ENCODE measurements at regions not wholly inside any gene's neighbourhood (a gene's known extent, or its start where the extent isn't known, plus 50 kb on each side); places are given as distances from the start of the nearest gene placed in this dataset.

DNA sequence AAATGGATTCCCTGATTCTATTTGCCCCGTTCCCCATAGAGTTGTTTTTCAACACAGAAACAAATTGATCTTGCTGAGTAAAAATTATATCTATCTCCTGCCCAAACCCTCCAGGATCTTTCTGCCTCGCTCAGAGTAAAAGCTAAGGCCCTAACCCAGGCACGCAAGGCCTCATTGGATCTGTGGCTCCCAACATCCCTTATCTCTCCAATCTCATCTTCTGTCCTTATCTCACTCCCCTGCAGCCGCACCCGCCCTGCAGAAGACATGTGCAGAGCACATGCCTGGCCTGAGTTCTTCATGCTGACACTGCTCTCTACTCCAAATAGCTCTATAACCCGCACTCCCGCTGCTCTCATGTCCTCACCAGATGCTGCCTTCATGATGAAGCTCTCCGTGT lies 543.8 kb upstream of the ZFP42 start:
- no peak overlapping the region for H3K4me3 ChIP-seq
- no peaks in the 10 kb centered on the region for H3K36me3 ChIP-seq
- H3K27ac ChIP-seq: no peak overlapping the region
- no peaks in the 10 kb centered on the region for H3K4me1 ChIP-seq (replicated peaks)
- no peaks in the 10 kb centered on the region for H3K27me3 ChIP-seq (replicated peaks)
- no peaks in the 10 kb centered on the region for H3K9me3 ChIP-seq (replicated peaks)
- DNase-seq (ENCODE audit: low read depth in 1 of 2, low spot score in 2 of 2): no peak

DNA sequence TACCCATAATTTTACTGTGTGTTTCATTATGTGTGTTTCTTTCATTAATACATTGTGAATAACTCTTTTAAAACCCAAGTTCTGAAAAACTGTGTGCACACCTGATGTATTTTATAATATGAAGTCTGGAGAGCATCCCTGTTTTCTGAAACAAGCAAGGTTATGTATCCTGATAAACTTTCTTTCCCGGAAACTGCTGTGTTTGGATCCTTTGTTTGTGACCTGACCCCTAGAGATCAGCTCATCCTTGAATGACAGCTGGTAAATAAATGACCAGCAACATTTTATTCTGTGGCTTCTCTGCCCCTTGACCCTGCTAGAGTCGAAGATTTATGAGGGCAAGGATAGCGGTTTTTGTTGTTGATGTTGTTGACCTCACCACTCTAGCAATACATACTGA lies 535.6 kb upstream of the ZFP42 start:
- H3K36me3 ChIP-seq: no peaks in the 10 kb centered on the region

DNA sequence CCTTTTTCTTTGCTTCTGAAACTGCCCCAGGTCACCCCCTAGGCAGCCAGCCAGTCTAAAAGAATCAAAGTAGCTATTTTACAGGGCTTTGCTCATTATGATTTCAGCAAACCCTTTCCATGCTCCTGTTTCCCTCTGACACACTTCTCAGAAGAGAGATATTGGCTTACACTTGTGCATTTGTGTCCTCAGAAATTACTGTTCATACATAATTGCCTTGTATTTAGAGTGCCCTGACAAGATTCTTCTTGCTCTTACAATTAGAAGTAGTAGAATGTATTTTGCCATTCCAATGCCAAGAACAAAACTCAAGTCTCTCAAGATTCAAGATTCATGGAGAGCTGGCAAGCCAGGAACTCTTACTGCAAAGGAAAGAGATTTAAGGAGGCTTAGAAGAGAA lies 531.0 kb upstream of the ZFP42 start:
- H3K27me3 ChIP-seq (replicated peaks): no peaks in the 10 kb centered on the region
- no peaks in the 10 kb centered on the region for H3K9me3 ChIP-seq (replicated peaks)
- no peak overlapping the region for H3K27ac ChIP-seq
- peaks cover 6% of the 10 kb centered on the region for H3K4me1 ChIP-seq (replicated peaks)
- no peak for DNase-seq (ENCODE audit: low read depth in 1 of 2, low spot score in 2 of 2)
- no peaks in the 10 kb centered on the region for H3K36me3 ChIP-seq
- no peak overlapping the region for H3K4me3 ChIP-seq

More for the DNA sequence above, 535.6 kb upstream of the ZFP42 start:
- Histone ChIP-seq H3K27me3 (replicated peaks) (no peaks in the 10 kb centered on the region), H3K27ac (no peak overlapping the region), H3K4me3 (no peak overlapping the region), H3K4me1 (replicated peaks) (no peaks in the 10 kb centered on the region), H3K9me3 (replicated peaks) (no peaks in the 10 kb centered on the region)
- DNase-seq (ENCODE audit: low read depth in 1 of 2, low spot score in 2 of 2): no peak

DNA sequence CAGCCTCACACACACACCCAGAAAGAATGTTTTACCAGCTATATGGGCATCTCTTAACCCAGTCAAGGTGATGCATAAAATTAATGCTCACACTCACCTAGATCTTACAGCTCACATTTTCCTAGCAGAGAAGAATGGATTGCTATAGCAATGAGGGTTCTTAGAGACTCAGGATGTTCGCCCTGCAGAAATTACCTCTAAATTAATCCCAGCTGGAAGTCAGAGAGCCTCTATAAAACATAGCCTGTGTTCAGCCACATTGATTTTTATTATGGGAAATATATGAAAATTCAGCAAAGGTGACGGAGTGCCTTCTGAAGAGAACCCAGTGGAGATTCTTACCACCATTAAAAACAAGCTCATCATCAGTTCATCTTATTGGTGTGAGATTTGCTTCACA lies 528.3 kb upstream of the ZFP42 start:
- Histone ChIP-seq H3K36me3 (no peaks in the 10 kb centered on the region), H3K4me3 (no peak overlapping the region), H3K27ac (no peak overlapping the region), H3K27me3 (replicated peaks) (no peaks in the 10 kb centered on the region), H3K4me1 (replicated peaks) (peaks cover 14% of the 10 kb centered on the region), H3K9me3 (replicated peaks) (no peaks in the 10 kb centered on the region)
- no peak for DNase-seq (ENCODE audit: low read depth in 1 of 2, low spot score in 2 of 2)

DNA sequence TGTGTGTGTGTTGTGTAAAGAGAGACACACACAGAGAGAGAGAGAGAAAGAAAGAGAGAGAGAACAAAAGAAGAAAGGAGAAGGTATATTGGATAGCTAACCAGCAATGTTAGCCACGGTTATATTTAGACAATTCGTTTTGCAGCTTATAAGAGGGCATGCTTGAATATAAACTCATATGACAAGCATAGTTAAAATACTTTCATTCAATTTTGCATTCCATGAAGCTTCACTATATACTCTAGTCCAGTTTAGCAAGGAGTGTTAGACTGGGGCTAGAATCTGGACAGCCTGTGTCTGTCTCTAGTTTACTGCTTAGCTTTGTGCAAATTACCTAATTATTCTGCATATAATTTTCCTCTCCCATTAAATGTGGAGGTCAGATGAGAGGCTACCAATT lies 525.9 kb upstream of the ZFP42 start:
- Histone ChIP-seq H3K9me3 (replicated peaks) (no peaks in the 10 kb centered on the region), H3K27me3 (replicated peaks) (no peaks in the 10 kb centered on the region), H3K4me3 (no peak overlapping the region), H3K4me1 (replicated peaks) (peaks cover 14% of the 10 kb centered on the region), H3K27ac (no peak overlapping the region), H3K36me3 (no peaks in the 10 kb centered on the region)
- DNase-seq (ENCODE audit: low read depth in 1 of 2, low spot score in 2 of 2): peak in 1 of 2 experiments; percentile 14

DNA sequence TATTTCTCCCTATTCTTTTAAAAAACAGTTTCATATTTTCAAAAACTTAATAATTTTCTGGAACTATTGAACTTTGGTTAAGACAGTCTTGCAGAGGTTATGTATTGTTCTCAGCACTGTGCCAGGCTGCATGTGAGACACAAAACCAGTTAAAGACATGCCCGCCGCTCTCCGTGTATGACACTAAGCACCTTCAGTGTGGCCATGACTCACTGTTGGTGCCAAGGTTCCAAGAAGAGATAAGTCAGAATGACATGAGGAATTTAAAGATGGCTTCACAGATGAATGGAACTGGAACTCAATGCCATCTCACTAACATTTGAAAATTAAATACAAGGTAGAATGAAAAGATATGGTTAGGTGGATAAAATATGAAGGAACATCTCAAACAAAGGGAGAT lies 525.5 kb upstream of the ZFP42 start:
- peaks cover 14% of the 10 kb centered on the region for H3K4me1 ChIP-seq (replicated peaks)
- no peaks in the 10 kb centered on the region for H3K27me3 ChIP-seq (replicated peaks)
- H3K27ac ChIP-seq: no peak overlapping the region
- H3K36me3 ChIP-seq: no peaks in the 10 kb centered on the region
- H3K4me3 ChIP-seq: no peak overlapping the region
- no peak for DNase-seq (ENCODE audit: low read depth in 1 of 2, low spot score in 2 of 2)
- no peaks in the 10 kb centered on the region for H3K9me3 ChIP-seq (replicated peaks)

DNA sequence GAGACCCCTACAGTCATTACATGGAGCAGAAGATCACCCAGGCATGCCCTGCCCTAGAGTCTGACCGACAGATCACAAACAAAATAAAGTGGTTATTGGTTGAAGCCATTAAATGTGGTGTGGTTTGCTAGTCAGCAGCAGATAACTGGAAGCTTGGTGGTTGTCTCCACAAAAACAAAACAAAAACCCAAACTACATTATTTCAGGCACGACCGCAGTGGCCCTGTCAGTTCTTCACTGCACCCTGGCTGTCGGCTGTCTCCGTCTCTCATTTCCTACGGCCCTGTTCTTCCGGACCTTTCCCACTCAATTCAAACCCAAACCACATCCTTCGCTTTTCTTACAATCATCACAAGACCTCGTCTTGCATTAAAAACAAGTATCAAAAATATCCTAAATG lies 521.3 kb upstream of the ZFP42 start:
- H3K4me3 ChIP-seq: no peak overlapping the region
- H3K9me3 ChIP-seq (replicated peaks): no peaks in the 10 kb centered on the region
- peaks cover 39% of the 10 kb centered on the region for H3K4me1 ChIP-seq (replicated peaks)
- H3K36me3 ChIP-seq: no peaks in the 10 kb centered on the region
- DNase-seq (ENCODE audit: low read depth in 1 of 2, low spot score in 2 of 2): no peak
- H3K27me3 ChIP-seq (replicated peaks): no peaks in the 10 kb centered on the region
- no peak overlapping the region for H3K27ac ChIP-seq

DNA sequence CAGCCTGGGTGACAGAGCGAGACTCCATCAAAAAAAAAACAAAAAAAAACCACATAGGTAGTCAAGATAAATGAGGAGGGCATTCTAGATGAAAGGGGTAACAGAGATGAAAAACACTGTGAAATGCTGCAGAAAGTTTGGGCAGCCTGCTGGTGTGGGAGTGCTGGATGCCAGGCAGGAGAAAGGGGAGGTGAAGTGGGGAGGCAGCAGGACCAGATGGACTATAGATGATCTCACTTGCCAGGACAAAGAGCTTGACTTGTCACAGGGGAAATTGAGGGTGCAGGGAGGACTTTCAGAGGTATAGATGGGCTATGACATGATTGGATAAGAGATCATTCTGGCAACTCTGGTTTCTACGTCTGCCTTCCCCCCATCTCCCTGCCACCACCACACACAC lies 519.7 kb upstream of the ZFP42 start:
- Histone ChIP-seq H3K4me1 (replicated peaks) (peaks cover 44% of the 10 kb centered on the region), H3K4me3 (no peak overlapping the region), H3K36me3 (no peaks in the 10 kb centered on the region), H3K27me3 (replicated peaks) (no peaks in the 10 kb centered on the region), H3K9me3 (replicated peaks) (no peaks in the 10 kb centered on the region), H3K27ac (no peak overlapping the region)
- DNase-seq (ENCODE audit: low read depth in 1 of 2, low spot score in 2 of 2): no peak

DNA sequence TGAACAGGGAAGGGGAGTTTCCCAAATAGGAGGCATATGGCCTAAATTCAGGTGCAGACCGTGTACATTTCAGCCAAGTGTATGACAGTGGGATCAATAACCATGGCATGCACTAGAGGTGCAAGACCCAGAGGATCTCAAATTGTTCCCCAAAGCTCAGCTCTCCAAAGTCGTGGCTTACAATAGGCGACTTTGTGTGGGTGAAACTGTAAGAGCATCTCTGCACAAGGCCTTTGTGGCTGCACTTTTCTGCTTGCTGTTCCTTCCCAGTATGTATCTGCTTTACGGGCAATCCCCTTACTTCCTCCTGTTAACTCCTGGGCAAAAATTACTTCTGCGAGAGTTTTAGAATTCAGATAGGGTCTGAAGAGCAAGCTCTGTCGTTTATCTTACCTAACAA lies 518.3 kb upstream of the ZFP42 start:
- Histone ChIP-seq H3K9me3 (replicated peaks) (no peaks in the 10 kb centered on the region), H3K27ac (peak overlapping the region; percentile 98), H3K4me1 (replicated peaks) (peaks cover 52% of the 10 kb centered on the region), H3K36me3 (no peaks in the 10 kb centered on the region), H3K4me3 (no peak overlapping the region), H3K27me3 (replicated peaks) (no peaks in the 10 kb centered on the region)
- peak in 1 of 2 experiments; percentile 4 for DNase-seq (ENCODE audit: low read depth in 1 of 2, low spot score in 2 of 2)

DNA sequence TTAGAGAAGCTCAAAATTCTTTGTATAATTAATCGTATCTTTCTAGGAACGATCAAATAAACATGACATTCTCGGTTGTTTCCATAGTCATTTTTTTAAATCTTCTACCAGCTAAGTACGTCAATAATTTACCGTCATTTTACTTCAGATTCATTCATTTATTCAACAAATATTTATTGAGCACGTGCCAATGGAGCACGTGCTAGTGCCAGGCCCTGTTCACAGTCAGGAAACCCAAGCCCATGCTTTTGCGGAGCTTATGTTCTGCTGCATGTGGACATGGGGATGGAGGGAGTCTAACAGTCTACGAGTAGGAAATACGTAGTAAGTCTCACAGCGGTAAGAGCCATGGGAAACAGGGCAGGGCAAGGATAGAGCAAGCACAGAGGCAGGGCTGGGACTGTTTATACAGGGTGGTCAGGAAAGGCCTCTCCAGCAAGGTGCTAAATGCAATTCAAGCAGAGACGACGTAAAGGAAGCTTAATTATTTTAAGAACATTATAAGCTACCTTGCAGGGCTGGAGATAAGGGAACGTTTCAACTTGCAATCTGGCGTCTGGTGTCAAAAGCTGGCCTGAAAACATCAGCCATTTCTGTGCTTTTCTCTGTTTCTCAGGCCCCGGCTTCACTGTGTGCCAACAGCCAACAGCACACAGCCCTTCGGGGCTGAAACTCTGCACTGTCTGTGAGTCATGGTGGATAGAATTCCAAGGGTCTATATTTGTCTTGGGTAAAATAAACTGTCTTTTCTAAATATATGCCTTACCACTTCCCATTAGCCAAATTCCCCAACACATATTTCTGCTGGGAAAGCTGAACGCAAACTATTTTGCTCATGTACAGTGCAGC lies 517.1 kb upstream of the ZFP42 start:
- Histone ChIP-seq H3K9me3 (replicated peaks) (no peaks in the 10 kb centered on the region), H3K4me3 (no peak overlapping the region), H3K4me1 (replicated peaks) (peaks cover 52% of the 10 kb centered on the region), H3K36me3 (no peaks in the 10 kb centered on the region), H3K27me3 (replicated peaks) (no peaks in the 10 kb centered on the region), H3K27ac (peak overlapping the region; percentile 98)
- peak; percentile 83 to 97 for DNase-seq (ENCODE audit: low read depth in 1 of 2, low spot score in 2 of 2)

DNA sequence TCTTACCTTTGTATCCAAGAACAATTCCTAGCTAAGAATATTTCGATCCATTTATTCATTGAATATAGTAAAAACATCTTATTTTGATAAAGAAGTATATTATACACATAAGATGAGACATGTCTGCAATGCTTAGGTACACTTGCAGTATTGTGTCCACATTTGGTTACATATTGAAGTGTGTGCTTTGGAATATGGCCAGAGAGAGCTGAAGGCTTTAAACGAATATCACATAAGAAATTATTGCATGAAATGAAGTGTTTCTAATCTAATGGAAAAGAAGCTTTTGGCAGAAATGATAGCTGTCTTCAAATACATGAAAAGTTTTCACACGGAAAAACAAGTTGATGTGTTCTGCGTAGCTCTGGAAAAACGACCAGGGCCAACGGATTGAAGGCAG lies 516.1 kb upstream of the ZFP42 start:
- Histone ChIP-seq H3K27ac (peak overlapping the region; percentile 98), H3K4me1 (replicated peaks) (peaks cover 52% of the 10 kb centered on the region), H3K4me3 (no peak overlapping the region), H3K36me3 (no peaks in the 10 kb centered on the region), H3K27me3 (replicated peaks) (no peaks in the 10 kb centered on the region), H3K9me3 (replicated peaks) (no peaks in the 10 kb centered on the region)
- no peak for DNase-seq (ENCODE audit: low read depth in 1 of 2, low spot score in 2 of 2)

DNA sequence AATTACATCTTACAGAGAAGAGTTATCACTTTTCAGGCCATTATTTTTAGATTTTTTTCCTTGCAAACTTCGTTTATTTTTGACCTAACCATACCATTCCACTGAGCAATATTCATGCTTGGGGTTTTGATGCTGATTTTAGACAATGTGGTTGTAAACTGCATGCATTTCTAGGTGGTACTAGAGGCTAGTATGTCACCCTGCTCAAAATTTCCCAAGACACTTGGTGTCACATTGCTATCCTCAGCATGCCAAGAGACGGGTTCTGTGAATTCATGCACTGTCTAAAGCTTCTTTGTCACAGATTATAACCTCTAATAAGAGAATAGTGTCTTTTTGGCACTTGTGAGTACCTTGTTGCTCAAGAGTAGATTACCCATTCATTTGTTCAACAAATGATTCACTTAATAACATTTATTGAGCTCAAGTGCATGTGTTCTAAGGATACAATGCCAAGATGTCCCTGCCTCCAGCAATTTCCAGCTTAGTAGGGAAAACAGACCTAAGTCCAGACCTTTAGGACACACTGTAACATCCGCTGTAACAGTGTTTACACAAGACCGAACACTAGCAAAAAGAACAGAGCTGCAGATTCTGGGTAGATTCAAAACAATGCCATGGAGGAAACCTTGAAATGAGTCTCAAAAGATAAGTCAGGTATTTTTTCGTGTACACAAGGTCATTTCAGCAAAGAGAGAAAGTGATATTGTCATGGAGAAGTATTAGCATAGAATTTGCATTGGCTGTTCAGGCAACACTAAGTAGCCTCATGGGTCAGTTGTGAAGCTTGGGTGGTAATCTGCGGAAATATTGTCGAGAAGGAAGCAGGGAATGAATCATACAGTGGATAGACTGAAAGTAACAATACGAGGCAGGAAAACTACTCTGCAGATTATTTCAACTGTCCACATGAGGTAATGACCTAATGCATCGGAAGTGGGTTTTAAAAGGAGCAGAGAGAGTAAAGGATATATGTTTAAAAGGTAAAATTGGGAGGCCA lies 515.1 kb upstream of the ZFP42 start:
- Histone ChIP-seq H3K27me3 (replicated peaks) (no peaks in the 10 kb centered on the region), H3K36me3 (no peaks in the 10 kb centered on the region), H3K4me1 (replicated peaks) (peaks cover 52% of the 10 kb centered on the region), H3K27ac (peak overlapping the region; percentile 98), H3K9me3 (replicated peaks) (no peaks in the 10 kb centered on the region), H3K4me3 (peak overlapping the region; percentile 25)
- DNase-seq (ENCODE audit: low read depth in 1 of 2, low spot score in 2 of 2): peak; percentile 75 to 91

DNA sequence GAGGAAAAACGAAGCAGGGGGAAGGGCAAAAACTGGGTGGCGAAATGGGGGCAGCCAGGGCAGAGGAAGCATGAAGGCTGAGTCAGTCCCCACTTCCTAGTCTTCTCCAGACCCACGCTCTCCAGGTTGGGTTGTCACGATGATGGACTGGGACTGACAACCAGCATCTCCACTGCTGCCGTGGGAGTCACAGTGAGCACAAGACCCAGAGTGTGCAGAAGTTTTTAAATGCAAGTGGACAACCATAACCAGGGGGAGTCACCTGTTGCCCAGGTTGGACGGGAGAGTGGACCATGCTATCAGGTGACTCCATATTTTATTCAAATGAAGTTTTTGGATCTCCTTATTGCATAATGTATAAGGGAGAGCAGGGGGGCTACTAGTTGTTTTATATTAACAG lies 511.4 kb upstream of the ZFP42 start:
- Histone ChIP-seq H3K4me3 (no peak overlapping the region), H3K4me1 (replicated peaks) (peaks cover 26% of the 10 kb centered on the region), H3K9me3 (replicated peaks) (no peaks in the 10 kb centered on the region; the same call in 1 of the 2 replicates), H3K27me3 (replicated peaks) (no peaks in the 10 kb centered on the region), H3K36me3 (no peaks in the 10 kb centered on the region), H3K27ac (no peak overlapping the region)
- no peak for DNase-seq (ENCODE audit: low read depth in 1 of 2, low spot score in 2 of 2)

DNA sequence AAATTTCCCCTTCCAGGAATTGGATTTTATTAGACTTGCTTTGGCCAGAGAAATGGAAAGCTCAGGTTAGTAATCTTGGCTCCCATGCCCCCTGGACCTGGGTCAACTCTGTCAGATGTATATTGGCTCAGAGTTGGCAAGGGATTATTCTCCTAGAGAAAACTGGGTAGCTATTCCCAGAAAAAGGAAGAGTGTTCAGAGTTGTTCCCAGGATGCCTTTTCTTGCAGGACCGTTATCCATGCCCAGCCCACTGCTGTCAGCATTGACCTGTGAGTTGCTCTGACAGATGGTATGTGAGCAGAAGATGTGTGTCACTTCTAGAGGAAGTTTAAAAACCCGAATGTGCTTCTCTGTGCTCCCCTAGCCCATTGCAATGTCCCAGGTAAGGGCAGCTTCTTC lies 509.9 kb upstream of the ZFP42 start:
- Histone ChIP-seq H3K36me3 (no peaks in the 10 kb centered on the region), H3K4me1 (replicated peaks) (peaks cover 11% of the 10 kb centered on the region), H3K4me3 (no peak overlapping the region), H3K27me3 (replicated peaks) (no peaks in the 10 kb centered on the region), H3K9me3 (replicated peaks) (no peaks in the 10 kb centered on the region; the same call in 1 of the 2 replicates), H3K27ac (no peak overlapping the region)
- DNase-seq (ENCODE audit: low read depth in 1 of 2, low spot score in 2 of 2): no peak

Measured in SJSA1 (cell line).